Astrocyte of the spinal cord (primary cell): ENCODE measurements at regions not wholly inside any gene's neighbourhood (a gene's known extent, or its start where the extent isn't known, plus 50 kb on each side); places are given as distances from the start of the nearest gene placed in this dataset.

Source experiments
- DNase-seq: peaks from one replicate; pipeline ENCODE4 v3.0.0; 2011; ENCODE audit warnings: low read depth, low spot score
- H3K4me3 ChIP-seq: 2 replicates; pipeline ENCODE4 v1.5.1; 2011; ENCODE audit warnings: low read depth, mild to moderate bottlenecking, low read length, moderate library complexity
- in situ Hi-C: cut with HindIII; loops from 2 replicates; pipeline ENCODE4 v1.10.0; 2017; ENCODE audit warnings: low sequenced_read_pairs
- TF ChIP-seq, protein P1 (sequence below): IDR thresholded peaks from 2 replicates; pipeline ENCODE4 v1.5.1; 2012; ENCODE audit warnings: low read depth, mild to moderate bottlenecking, low read length, inconsistent platforms

DNA sequence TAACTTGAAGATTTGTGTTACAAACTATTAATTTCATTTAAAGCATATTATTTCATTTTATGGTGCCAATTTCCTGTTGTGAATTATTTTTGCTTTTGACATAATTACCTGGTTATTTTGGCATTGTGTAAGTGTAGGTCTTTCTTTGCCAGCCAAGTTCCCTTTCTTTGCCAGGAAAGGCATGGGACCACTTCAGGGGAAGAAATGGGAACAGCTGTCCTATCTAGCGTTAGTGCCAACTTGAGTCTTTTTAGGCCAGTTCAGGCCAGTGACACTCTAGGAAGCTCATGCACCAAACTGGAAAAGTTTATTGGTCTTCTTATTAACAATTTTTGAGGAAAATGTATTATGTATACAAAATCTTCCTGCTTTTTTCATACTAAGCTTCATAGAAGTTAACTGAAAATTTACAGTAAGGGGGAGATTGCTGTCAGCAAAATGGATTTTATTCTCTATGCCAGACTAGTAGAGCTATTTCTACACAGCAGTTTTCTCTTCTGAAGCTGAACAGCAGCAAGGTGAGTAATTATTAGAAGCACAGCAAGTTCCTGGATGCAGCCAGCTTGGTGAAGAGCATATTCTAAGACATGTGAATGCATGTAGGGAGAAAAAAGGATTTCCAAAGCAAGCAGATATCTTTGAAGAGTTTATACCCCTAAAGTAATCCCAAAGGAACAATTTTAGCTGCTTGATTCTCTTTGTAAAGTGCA is 914.6 kb upstream of the ADGRL4 start:
- TF ChIP-seq, protein P1, sequence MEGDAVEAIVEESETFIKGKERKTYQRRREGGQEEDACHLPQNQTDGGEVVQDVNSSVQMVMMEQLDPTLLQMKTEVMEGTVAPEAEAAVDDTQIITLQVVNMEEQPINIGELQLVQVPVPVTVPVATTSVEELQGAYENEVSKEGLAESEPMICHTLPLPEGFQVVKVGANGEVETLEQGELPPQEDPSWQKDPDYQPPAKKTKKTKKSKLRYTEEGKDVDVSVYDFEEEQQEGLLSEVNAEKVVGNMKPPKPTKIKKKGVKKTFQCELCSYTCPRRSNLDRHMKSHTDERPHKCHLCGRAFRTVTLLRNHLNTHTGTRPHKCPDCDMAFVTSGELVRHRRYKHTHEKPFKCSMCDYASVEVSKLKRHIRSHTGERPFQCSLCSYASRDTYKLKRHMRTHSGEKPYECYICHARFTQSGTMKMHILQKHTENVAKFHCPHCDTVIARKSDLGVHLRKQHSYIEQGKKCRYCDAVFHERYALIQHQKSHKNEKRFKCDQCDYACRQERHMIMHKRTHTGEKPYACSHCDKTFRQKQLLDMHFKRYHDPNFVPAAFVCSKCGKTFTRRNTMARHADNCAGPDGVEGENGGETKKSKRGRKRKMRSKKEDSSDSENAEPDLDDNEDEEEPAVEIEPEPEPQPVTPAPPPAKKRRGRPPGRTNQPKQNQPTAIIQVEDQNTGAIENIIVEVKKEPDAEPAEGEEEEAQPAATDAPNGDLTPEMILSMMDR, result no peak
- in situ Hi-C loops, result no loop called here
- DNase-seq, result no peak
- H3K4me3 ChIP-seq, result no peak overlapping the region

DNA sequence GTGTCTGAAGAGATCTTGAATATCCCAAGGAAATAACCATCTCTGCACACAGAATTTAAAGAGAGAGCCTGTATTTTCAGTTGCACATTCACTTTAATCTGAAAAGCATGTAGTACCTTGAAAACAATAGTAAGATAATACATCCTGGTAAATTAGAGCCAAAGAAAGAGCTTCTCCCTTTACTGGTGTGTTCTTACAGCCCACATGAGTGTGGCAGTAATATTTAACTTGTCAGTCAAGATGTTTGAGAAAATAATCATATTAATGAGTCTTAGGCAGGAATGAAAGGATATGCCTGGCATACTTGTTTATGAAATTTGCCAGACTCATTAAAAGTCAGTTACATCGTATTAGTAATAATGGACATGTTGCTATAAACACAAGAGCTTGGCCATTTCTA is 908.4 kb upstream of the ADGRL4 start:
- in situ Hi-C loops, result no loop called here
- TF ChIP-seq, protein P1, result no peak
- no peak for DNase-seq
- H3K4me3 ChIP-seq, result no peak overlapping the region

DNA sequence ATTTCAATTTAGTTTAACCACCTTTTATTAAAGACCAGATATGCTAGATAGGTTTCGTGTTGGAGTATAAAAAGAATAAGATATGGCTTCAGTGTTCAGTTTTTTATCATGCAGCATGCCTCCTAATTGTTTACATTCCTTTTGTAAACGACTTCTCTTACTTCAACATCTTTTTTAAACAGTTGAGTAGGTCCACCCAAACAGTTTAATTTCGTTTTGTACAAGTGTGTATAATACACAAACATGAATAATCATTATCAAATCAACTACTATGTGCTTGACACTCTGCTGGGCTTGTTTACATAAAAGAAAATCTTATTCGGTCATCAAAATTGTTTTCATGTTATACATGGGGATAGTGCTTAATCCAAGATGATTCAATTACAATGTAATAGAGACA is 906.3 kb upstream of the ADGRL4 start:
- in situ Hi-C loops, result no loop called here
- TF ChIP-seq, protein P1, result no peak
- H3K4me3 ChIP-seq, result no peak overlapping the region
- no peak for DNase-seq

DNA sequence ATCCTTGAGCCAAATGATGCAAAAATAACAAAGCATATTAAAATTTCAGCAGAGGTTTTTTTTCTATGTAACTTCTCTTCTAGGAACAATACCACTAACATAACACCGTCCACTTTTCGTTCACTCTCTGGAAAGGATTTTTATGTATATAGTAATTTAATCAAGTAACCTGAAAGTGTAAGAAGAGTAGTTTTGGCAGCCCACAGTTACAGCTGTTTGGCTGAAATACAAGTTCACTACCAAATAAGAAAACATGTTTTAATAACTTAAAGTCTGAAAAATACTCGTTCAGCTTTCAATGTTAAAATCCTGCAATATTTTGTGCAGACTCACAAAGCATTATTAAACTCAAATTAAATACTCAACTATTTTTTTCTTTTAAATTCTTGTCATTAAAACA is 896.8 kb upstream of the ADGRL4 start:
- in situ Hi-C loops, result no loop called here
- DNase-seq, result peak; percentile 5
- no peak overlapping the region for H3K4me3 ChIP-seq
- TF ChIP-seq, protein P1, result no peak

DNA sequence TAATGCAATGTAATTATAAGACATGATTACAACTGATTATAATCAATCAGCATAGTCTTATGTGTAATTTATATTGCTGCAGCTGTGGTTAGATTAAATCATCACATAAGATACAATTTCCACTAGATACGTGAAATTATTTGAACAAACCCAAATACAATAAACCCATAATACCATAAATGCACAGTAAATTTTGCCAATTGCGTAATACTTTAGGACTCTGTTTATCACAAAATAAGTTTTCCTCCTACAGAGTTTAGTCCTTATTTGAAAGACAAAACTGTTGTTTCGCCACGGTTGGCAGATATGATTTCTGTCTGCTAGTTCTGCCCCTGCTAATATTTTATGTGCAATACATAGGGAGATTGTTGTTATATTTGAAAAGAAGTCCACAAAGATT is 895.9 kb upstream of the ADGRL4 start:
- in situ Hi-C loops, result no loop called here
- TF ChIP-seq, protein P1, result no peak
- no peak for DNase-seq
- H3K4me3 ChIP-seq, result no peak overlapping the region

DNA sequence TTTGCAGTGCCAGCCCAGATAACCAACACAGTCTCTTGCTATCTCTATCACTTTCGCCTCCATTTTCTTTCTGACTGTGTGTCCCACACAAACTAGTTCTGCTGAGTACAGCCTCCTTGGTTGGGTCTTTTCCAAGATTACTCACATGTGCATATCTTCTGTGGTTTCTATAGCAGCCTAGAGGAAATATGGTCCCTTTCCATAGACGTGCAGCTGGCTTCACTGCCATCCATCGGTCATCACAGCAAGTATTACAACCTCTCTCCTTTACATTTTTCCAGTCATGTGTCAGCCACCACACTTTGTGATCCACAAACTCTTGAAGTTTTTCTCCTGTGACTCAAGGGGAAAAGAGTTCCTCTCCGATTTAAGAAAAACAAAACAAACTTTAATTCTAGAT is 893.4 kb upstream of the ADGRL4 start:
- H3K4me3 ChIP-seq, result no peak overlapping the region
- in situ Hi-C loops, result no loop called here
- TF ChIP-seq, protein P1, result peak; percentile 22
- DNase-seq, result peak; percentile 97
